Keratinocyte (primary cell): ENCODE measurements at regions not wholly inside any gene's neighbourhood (a gene's known extent, or its start where the extent isn't known, plus 50 kb on each side); places are given as distances from the start of the nearest gene placed in this dataset.

Experiments
- DNase-seq: peaks from one replicate; pipeline ENCODE4 v3.0.0-alpha.2; 2011; ENCODE audit warnings: low read depth, missing footprints, low spot score
- FAIRE-seq: peaks from 2 replicates; lab custom pipeline; 2011; peaks lifted over from hg19 to GRCh38; lab: Jason Lieb, UNC
- H2AFZ ChIP-seq: 2 replicates; pipeline ENCODE4 v1.6.0; 2012; ENCODE audit warnings: low read length, control low read depth, inconsistent platforms; ENCODE audit not compliant: control insufficient read depth
- H3K27ac ChIP-seq: 2 replicates; pipeline ENCODE4 v1.5.1; 2011; ENCODE audit warnings: low read length; ENCODE audit not compliant: control insufficient read depth, insufficient read depth
- H3K27me3 ChIP-seq: 3 replicates; pipeline ENCODE4 v1.6.0; 2011; ENCODE audit warnings: low read length; ENCODE audit not compliant: control insufficient read depth, insufficient read depth; ENCODE audit errors: extremely low read depth
- H3K36me3 ChIP-seq, 2 experiments: 2 replicates in 1 of 2; 3 replicates in 1 of 2; pipeline ENCODE4 v1.5.1; 2011; ENCODE audit warnings: low read length in 2 of 2, mild to moderate bottlenecking in 1 of 2; ENCODE audit not compliant: control insufficient read depth in 2 of 2, insufficient read depth in 2 of 2; ENCODE audit errors: extremely low read depth in 1 of 2
- H3K4me1 ChIP-seq: 3 replicates; pipeline ENCODE4 v1.5.1; 2011; ENCODE audit warnings: low read length; ENCODE audit not compliant: control insufficient read depth, insufficient read depth; ENCODE audit errors: extremely low read depth
- H3K4me2 ChIP-seq: 3 replicates; pipeline ENCODE4 v1.6.0; 2011; ENCODE audit warnings: low read depth, low read length; ENCODE audit not compliant: control insufficient read depth, insufficient read depth; ENCODE audit errors: extremely low read depth
- H3K4me3 ChIP-seq, 3 experiments: fragments of 200-600 bp in 1 of 3; sonication (generic) in 1 of 3; 2 replicates in 2 of 3; 3 replicates in 1 of 3; pipeline ENCODE4 v1.5.1; 2011 to 2016; ENCODE audit warnings: low read length in 3 of 3, mild to moderate bottlenecking in 3 of 3, control low read depth in 2 of 3, inconsistent platforms in 1 of 3, low read depth in 1 of 3, mixed read lengths in 1 of 3, mixed run types in 1 of 3, moderate library complexity in 1 of 3; ENCODE audit not compliant: control insufficient read depth in 2 of 3, insufficient read depth in 2 of 3; ENCODE audit errors: extremely low read depth in 1 of 3
- H3K79me2 ChIP-seq: 2 replicates; pipeline ENCODE4 v1.6.0; 2012; ENCODE audit warnings: low read length; ENCODE audit not compliant: control insufficient read depth, insufficient read depth
- H3K9ac ChIP-seq: 3 replicates; pipeline ENCODE4 v1.6.0; 2011; ENCODE audit warnings: low read length; ENCODE audit not compliant: control insufficient read depth, insufficient read depth; ENCODE audit errors: extremely low read depth
- H3K9me1 ChIP-seq: 3 replicates; pipeline ENCODE4 v1.6.0; 2011; ENCODE audit warnings: low read length; ENCODE audit not compliant: control insufficient read depth, insufficient read depth; ENCODE audit errors: extremely low read depth
- H3K9me3 ChIP-seq: 2 replicates; pipeline ENCODE4 v1.5.1; 2012; ENCODE audit warnings: low read depth, low read length; ENCODE audit not compliant: control insufficient read depth
- H4K20me1 ChIP-seq: 3 replicates; pipeline ENCODE4 v1.6.0; 2011; ENCODE audit warnings: low read length; ENCODE audit not compliant: control insufficient read depth, insufficient read depth; ENCODE audit errors: extremely low read depth
- EZH2 ChIP-seq: IDR thresholded peaks from one replicate; pipeline ENCODE4 v1.6.1; 2012; ENCODE audit warnings: inconsistent platforms, mild to moderate bottlenecking, low read length, moderate library complexity
- dilution Hi-C: fragments of 300-500 bp; cut with MboI; formaldehyde crosslinking; loops from one replicate; pipeline ENCODE4 v1.7.0; 2020; ENCODE audit warnings: low sequenced_read_pairs; ENCODE audit not compliant: extremely low pct_ligation_motif_present
- TF ChIP-seq, protein P1 (sequence below), 3 experiments: IDR thresholded peaks in 1 of 3; conservative IDR thresholded peaks in 1 of 3; optimal IDR thresholded peaks in 1 of 3; 2 replicates in 2 of 3; 3 replicates in 1 of 3; pipeline versions ENCODE3 to v1.5.1; 2011; ENCODE audit warnings: low read length in 3 of 3, mild to moderate bottlenecking in 3 of 3, moderate library complexity in 2 of 3, control low read depth in 1 of 3, inconsistent platforms in 1 of 3; ENCODE audit not compliant: insufficient read depth in 2 of 3; ENCODE audit errors: extremely low read depth in 1 of 3

GRCh38 chr15:55110446-55110845 is 86.3 kb downstream of the RSL24D1 start:
- H3K9ac ChIP-seq: no peak overlapping the region
- H2AFZ ChIP-seq: no peak overlapping the region
- no peaks in the 10 kb centered on the region for H3K79me2 ChIP-seq
- no peaks in the 10 kb centered on the region for H3K27me3 ChIP-seq
- H3K4me1 ChIP-seq: peaks cover 6% of the 10 kb centered on the region
- no peaks in the 10 kb centered on the region for H3K9me3 ChIP-seq
- no peaks in the 10 kb centered on the region for H3K9me1 ChIP-seq
- FAIRE-seq: no peak
- TF ChIP-seq, protein P1, sequence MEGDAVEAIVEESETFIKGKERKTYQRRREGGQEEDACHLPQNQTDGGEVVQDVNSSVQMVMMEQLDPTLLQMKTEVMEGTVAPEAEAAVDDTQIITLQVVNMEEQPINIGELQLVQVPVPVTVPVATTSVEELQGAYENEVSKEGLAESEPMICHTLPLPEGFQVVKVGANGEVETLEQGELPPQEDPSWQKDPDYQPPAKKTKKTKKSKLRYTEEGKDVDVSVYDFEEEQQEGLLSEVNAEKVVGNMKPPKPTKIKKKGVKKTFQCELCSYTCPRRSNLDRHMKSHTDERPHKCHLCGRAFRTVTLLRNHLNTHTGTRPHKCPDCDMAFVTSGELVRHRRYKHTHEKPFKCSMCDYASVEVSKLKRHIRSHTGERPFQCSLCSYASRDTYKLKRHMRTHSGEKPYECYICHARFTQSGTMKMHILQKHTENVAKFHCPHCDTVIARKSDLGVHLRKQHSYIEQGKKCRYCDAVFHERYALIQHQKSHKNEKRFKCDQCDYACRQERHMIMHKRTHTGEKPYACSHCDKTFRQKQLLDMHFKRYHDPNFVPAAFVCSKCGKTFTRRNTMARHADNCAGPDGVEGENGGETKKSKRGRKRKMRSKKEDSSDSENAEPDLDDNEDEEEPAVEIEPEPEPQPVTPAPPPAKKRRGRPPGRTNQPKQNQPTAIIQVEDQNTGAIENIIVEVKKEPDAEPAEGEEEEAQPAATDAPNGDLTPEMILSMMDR (optimal IDR thresholded peaks at IDR 0.05 in 1 of 3, IDR thresholded peaks at IDR 0.05 in 1 of 3, conservative IDR thresholded peaks at IDR 0.05 in 1 of 3; ENCODE audit: extremely low read depth in 1 of 3, insufficient read depth in 2 of 3, low read length in 3 of 3): no peak
- TF ChIP-seq EZH2: no peak
- no peak for DNase-seq
- dilution Hi-C loops: no loop called here
- no peak overlapping the region for H3K27ac ChIP-seq
- no peak overlapping the region for H3K4me2 ChIP-seq
- H4K20me1 ChIP-seq: no peaks in the 10 kb centered on the region
- H3K36me3 ChIP-seq: no peaks in the 10 kb centered on the region
- no peak overlapping the region for H3K4me3 ChIP-seq

DNA sequence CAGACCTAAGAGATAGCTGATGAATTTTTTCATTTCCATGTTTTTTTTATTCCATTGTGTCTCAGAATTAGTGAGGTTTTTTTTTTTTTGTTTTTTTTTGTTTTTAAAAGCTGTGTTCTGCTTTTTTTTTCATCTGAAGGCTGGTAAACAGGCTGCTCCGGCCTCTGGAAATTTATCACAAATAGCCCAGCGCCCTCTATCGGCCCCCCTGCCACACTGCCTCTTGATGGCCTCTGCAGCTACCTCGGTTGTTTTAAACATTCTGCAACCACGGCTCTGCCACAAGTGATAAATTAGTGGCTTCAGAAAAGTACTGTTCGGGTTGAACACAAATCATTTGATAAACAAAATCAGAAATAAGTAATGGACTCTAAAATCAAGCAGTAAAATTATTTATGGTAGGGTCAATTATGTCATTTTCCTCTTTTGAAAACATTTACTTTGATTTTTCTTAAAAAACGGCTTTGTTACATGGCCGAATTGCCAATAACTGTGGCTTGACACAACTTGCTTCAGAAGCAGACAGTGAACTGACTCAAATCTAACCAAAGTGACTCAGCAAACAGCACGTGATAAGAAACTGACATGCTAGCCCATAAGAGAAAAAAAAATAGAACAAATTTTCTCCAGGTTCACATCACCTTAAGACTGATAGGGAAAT is 87.8 kb downstream of the RSL24D1 start:
- H4K20me1 ChIP-seq: no peaks in the 10 kb centered on the region
- no peaks in the 10 kb centered on the region for H3K79me2 ChIP-seq
- no peaks in the 10 kb centered on the region for H3K27me3 ChIP-seq
- peak overlapping the region; percentile 12 for H3K4me2 ChIP-seq
- dilution Hi-C loops: no loop called here
- H2AFZ ChIP-seq: no peak overlapping the region
- H3K9ac ChIP-seq: no peak overlapping the region
- TF ChIP-seq EZH2: no peak
- TF ChIP-seq, protein P1 (optimal IDR thresholded peaks at IDR 0.05 in 1 of 3, IDR thresholded peaks at IDR 0.05 in 1 of 3, conservative IDR thresholded peaks at IDR 0.05 in 1 of 3; ENCODE audit: extremely low read depth in 1 of 3, insufficient read depth in 2 of 3, low read length in 3 of 3): peak; percentile 71 to 76 (median 72)
- no peak overlapping the region for H3K27ac ChIP-seq
- DNase-seq: peak; percentile 13
- peaks cover 6% of the 10 kb centered on the region for H3K4me1 ChIP-seq
- H3K9me3 ChIP-seq: no peaks in the 10 kb centered on the region
- H3K9me1 ChIP-seq: no peaks in the 10 kb centered on the region
- H3K36me3 ChIP-seq: no peaks in the 10 kb centered on the region
- no peak for FAIRE-seq
- no peak overlapping the region for H3K4me3 ChIP-seq
